NT2/D1 (cell line): ENCODE measurements at regions not wholly inside any gene's neighbourhood (a gene's known extent, or its start where the extent isn't known, plus 50 kb on each side); places are given as distances from the start of the nearest gene placed in this dataset.
"Not testable (repeated sequence)": the region's sequence is repeated elsewhere in the genome, so short reads cannot be mapped to it uniquely, and the experiment has no call there.

Experiments used
- DNase-seq: peaks from one replicate; pipeline ENCODE4 v3.0.0-alpha.2; 2011; ENCODE audit warnings: low read depth, low spot score
- H3K27me3 ChIP-seq: 2 replicates; pipeline ENCODE4 v1.6.0; 2011; ENCODE audit warnings: mild to moderate bottlenecking; ENCODE audit not compliant: insufficient read length, insufficient read depth
- H3K36me3 ChIP-seq: 2 replicates; pipeline ENCODE4 v1.6.1; 2011; ENCODE audit warnings: mild to moderate bottlenecking, low read length, mixed read lengths; ENCODE audit not compliant: insufficient read depth, insufficient read length
- H3K4me1 ChIP-seq: 2 replicates; pipeline ENCODE4 v1.5.1; 2011; ENCODE audit not compliant: insufficient read depth, insufficient read length
- H3K4me3 ChIP-seq: 2 replicates; pipeline ENCODE4 v1.5.1; 2011; ENCODE audit warnings: low read depth; ENCODE audit not compliant: insufficient read length
- H3K9ac ChIP-seq: 2 replicates; pipeline ENCODE4 v1.6.0; 2011; ENCODE audit warnings: low read depth; ENCODE audit not compliant: insufficient read length
- H3K9me3 ChIP-seq: 2 replicates; pipeline ENCODE4 v1.5.1; 2011; ENCODE audit warnings: mild to moderate bottlenecking, low read length; ENCODE audit not compliant: insufficient read depth
- SUZ12 ChIP-seq: IDR thresholded peaks from 2 replicates; pipeline ENCODE4 v1.6.1; 2011; ENCODE audit not compliant: insufficient read length, insufficient read depth; ENCODE audit errors: extremely low read depth
- YY1 ChIP-seq: IDR thresholded peaks from 2 replicates; pipeline ENCODE4 v1.6.1; 2011; ENCODE audit not compliant: insufficient read length, insufficient read depth
- ZNF274 ChIP-seq: IDR thresholded peaks from 2 replicates; pipeline ENCODE4 v1.6.1; 2011; ENCODE audit warnings: mild to moderate bottlenecking, low read depth, low read length

- no peak overlapping the region for H3K9ac ChIP-seq
- TF ChIP-seq ZNF274 (no peak), YY1 (no peak), SUZ12 (no peak)
- DNase-seq: no peak
- H3K4me3 ChIP-seq: no peak overlapping the region
- no peaks in the 10 kb centered on the region for H3K4me1 ChIP-seq
- peaks cover 23% of the 10 kb centered on the region for H3K36me3 ChIP-seq
- no peaks in the 10 kb centered on the region for H3K27me3 ChIP-seq
- H3K9me3 ChIP-seq: no peaks in the 10 kb centered on the region
Observed at GRCh38 chr17:45628019-45628418, 137.5 kb upstream of the PLEKHM1 start.

DNA sequence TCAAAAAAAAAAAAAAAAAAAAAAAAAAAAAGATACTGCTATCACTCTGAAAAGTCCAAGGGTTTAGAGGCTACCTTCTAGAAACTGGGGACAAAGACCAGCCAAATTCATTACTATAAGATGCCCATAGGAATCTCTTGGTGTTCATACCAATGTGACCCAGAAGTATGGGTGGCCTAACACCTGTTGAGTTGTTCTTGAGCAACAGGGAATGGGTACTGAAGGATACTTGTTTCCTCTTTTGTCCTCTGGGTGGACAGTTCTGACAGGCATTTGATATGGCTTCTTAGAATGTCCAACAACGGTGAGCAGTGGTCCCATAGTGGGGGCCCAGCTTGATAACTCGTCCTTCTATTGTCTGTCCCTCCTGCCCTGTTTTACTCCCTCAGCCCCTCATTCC is 141.4 kb upstream of the PLEKHM1 start:
- no peak overlapping the region for H3K9ac ChIP-seq
- no peaks in the 10 kb centered on the region for H3K4me1 ChIP-seq
- no peaks in the 10 kb centered on the region for H3K27me3 ChIP-seq
- no peak overlapping the region for H3K4me3 ChIP-seq
- no peak for DNase-seq
- peaks cover 32% of the 10 kb centered on the region for H3K36me3 ChIP-seq
- TF ChIP-seq YY1 (no peak), SUZ12 (no peak), ZNF274 (no peak)
- H3K9me3 ChIP-seq: no peaks in the 10 kb centered on the region

GRCh38 chr17:45639297-45639849 is 144.7 kb upstream of the CRHR1 start:
- Histone ChIP-seq H3K27me3 (no peaks in the 10 kb centered on the region), H3K4me3 (no peak overlapping the region), H3K9ac (no peak overlapping the region), H3K36me3 (peaks cover 19% of the 10 kb centered on the region), H3K4me1 (no peaks in the 10 kb centered on the region), H3K9me3 (no peaks in the 10 kb centered on the region)
- TF ChIP-seq ZNF274 (no peak), SUZ12 (no peak), YY1 (no peak)
- DNase-seq: no peak

DNA sequence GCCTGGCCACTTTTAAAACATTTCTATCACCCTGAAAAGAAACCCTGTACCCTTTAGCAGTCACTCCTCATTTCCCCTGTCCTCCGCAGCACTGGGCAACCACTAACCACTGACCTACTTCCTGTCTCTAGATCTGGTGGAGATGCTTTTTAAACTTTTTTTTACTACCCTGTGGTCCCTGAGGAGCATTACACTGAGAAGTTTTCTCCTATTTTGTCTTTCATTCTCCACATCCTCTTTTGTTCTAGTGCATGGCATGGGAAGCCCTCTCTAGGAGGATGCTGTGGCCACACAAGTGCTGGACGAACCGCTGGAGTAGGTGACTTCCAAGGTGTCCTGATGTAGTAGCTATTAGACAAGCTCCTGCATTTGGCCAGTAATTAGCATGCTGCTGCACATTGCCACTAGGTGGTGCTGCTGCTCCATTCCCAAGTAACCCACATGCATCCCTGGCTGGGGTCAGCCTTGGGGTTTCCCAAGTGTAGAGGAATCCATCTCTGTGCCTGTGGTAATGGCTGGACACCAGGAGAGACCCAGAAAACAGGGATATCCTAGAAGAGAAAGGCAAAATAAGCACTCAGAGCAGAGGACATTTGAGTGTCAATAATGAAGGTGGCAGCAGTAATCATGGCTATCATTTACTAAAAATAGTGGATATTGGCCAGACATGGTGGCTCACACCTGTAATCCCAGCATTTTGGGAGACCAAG is 143.8 kb upstream of the CRHR1 start:
- Histone ChIP-seq H3K36me3 (peaks cover 19% of the 10 kb centered on the region), H3K9me3 (no peaks in the 10 kb centered on the region), H3K9ac (no peak overlapping the region), H3K27me3 (no peaks in the 10 kb centered on the region), H3K4me3 (no peak overlapping the region), H3K4me1 (no peaks in the 10 kb centered on the region)
- TF ChIP-seq YY1 (no peak), SUZ12 (no peak)
- peak; percentile 82 for DNase-seq

DNA sequence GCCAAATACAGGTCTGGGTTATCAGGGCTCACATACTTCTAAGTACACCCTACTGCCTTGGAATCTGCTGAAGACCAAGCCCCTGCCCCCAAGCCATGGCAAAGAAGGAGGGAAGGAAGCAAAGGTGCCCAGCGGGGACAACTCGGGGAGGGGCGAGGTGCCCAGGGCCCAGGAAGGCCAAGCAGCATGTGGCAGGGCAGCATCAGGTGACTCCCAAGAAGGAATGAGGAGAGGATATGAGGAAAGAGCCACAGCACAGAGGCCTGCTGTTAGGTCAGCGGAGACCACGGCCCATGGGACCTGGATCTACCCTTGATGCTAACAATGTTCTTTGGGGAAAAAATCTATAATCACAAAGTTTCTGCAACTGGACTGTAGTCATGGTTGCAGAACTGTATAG is 142.6 kb upstream of the CRHR1 start:
- Histone ChIP-seq H3K4me1 (no peaks in the 10 kb centered on the region), H3K36me3 (peaks cover 14% of the 10 kb centered on the region), H3K27me3 (no peaks in the 10 kb centered on the region), H3K9ac (no peak overlapping the region), H3K4me3 (no peak overlapping the region), H3K9me3 (no peaks in the 10 kb centered on the region)
- TF ChIP-seq SUZ12 (no peak), YY1 (no peak), ZNF274 (no peak)
- no peak for DNase-seq

DNA sequence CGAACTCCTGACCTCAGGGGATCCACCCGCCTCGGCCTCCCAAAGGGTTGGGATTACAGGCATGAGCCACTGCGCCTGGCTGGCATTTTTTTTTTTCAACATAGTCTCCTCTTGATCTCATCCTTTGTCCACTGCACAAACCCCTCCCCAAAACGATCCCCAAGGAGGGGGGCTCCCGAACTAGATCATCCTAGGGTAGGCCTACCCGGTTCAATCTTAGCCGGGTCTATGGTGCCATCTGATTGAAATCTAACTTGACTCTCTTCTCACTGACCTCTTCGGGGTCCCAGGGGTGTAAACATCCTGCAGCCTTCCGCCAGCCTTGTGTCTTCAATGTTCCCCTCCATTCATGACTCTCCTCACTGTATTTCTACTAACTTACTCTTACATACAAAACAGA is 140.5 kb upstream of the CRHR1 start:
- peaks cover 9% of the 10 kb centered on the region for H3K36me3 ChIP-seq
- no peaks in the 10 kb centered on the region for H3K27me3 ChIP-seq
- no peak overlapping the region for H3K4me3 ChIP-seq
- no peaks in the 10 kb centered on the region for H3K4me1 ChIP-seq
- no peak for DNase-seq
- no peak for TF ChIP-seq SUZ12
- TF ChIP-seq YY1: no peak
- no peak for TF ChIP-seq ZNF274
- H3K9ac ChIP-seq: no peak overlapping the region
- no peaks in the 10 kb centered on the region for H3K9me3 ChIP-seq

- not testable (repeated sequence) for H3K4me3 ChIP-seq, H3K9me3 ChIP-seq, H3K4me1 ChIP-seq, H3K9ac ChIP-seq, H3K36me3 ChIP-seq, H3K27me3 ChIP-seq, DNase-seq
Observed at GRCh38 chr17:45644637-45645036, 139.5 kb upstream of the CRHR1 start.

DNA sequence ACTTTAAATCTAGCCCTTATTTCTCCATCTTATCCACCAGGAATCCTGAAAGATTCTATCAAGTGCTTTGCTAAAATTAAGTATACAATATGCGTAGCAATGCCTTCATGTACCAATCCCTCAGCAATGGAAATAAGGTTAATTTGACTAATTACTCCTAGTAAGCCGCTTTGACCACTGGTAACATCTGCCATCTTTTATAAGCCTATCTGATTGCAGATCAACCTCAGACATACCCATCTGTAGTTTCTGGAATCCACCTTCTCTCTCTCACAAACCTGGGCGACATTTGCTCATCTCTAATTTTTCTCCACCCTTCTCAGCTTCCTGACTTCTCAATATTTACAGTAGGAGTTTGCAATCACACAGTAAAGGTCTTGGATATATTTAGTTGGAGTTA is 138.8 kb upstream of the CRHR1 start:
- Histone ChIP-seq H3K4me1 (peaks cover 3% of the 10 kb centered on the region), H3K36me3 (no peaks in the 10 kb centered on the region), H3K9ac (no peak overlapping the region), H3K9me3 (no peaks in the 10 kb centered on the region), H3K27me3 (no peaks in the 10 kb centered on the region), H3K4me3 (no peak overlapping the region)
- DNase-seq: no peak
- TF ChIP-seq SUZ12: no peak
- TF ChIP-seq ZNF274: no peak
- no peak for TF ChIP-seq YY1
